B cell (primary cell): ENCODE measurements at regions not wholly inside any gene's neighbourhood (a gene's known extent, or its start where the extent isn't known, plus 50 kb on each side); places are given as distances from the start of the nearest gene placed in this dataset.

Experiments
- ATAC-seq: fragments of 200-7000 bp; cut with Tn5 transposase; one replicate; pipeline ENCODE4 v1.10.0; 2021; ENCODE audit warnings: low read depth, mild to moderate bottlenecking, moderate number of reproducible peaks, moderate library complexity
- CTCF ChIA-PET: fragments of 350-600 bp; sonication (Branson Sonifier 250); formaldehyde crosslinking; loops from one replicate; lab custom pipeline; 2021; ENCODE audit warnings: antibody characterized with exemption, inconsistent platforms; lab: Charles Lee
- POLR2A ChIA-PET: fragments of 350-600 bp; sonication (Branson Sonifier 250); formaldehyde crosslinking; loops from one replicate; lab custom pipeline; 2021; ENCODE audit warnings: antibody characterized with exemption; lab: Charles Lee
- DNase-seq: peaks from one replicate; pipeline ENCODE4 v3.0.0; 2013
- H2AFZ ChIP-seq: 2 replicates; pipeline ENCODE4 v1.6.1; 2012; ENCODE audit warnings: mild to moderate bottlenecking, low read depth, low read length; ENCODE audit not compliant: insufficient read depth, poor library complexity, severe bottlenecking
- H3K27ac ChIP-seq, 2 donors: 1 replicate in 1 of 2; 2 replicates in 1 of 2; pipeline ENCODE4 v1.5.1; 2012 to 2013; ENCODE audit warnings: low read length in 2 of 2, mild to moderate bottlenecking in 2 of 2, moderate library complexity in 1 of 2
- H3K27me3 ChIP-seq, 4 experiments: fragments of 200-600 bp in 1 of 4; sonication (generic) in 1 of 4; replicated peaks in 1 of 4; 1 replicate in 2 of 4; 2 replicates in 2 of 4; pipeline versions ENCODE4 v1.6.1 to v1.7.0; 2013 to 2016; ENCODE audit warnings: low read length in 3 of 4, mild to moderate bottlenecking in 2 of 4, mixed read lengths in 1 of 4, moderate library complexity in 1 of 4; ENCODE audit not compliant: insufficient read depth in 4 of 4, control insufficient read depth in 3 of 4; ENCODE audit errors: control extremely low read depth in 1 of 4
- H3K36me3 ChIP-seq, 2 experiments: replicated peaks in 1 of 2; 1 replicate in 1 of 2; 2 replicates in 1 of 2; pipeline versions ENCODE4 v1.6.1 to v1.7.1; 2013; ENCODE audit warnings: low read length in 1 of 2; ENCODE audit not compliant: insufficient read depth in 2 of 2, control insufficient read depth in 1 of 2; ENCODE audit errors: control extremely low read depth in 1 of 2, extremely low read depth in 1 of 2
- H3K4me1 ChIP-seq, 2 donors: fragments of 200-600 bp in 1 of 2; sonication (generic) in 1 of 2; 1 replicate in 1 of 2; 2 replicates in 1 of 2; pipeline versions ENCODE4 v1.5.1 to v1.6.1; 2013 to 2017; ENCODE audit warnings: low read length in 2 of 2; ENCODE audit not compliant: control insufficient read depth in 2 of 2, insufficient read depth in 2 of 2
- H3K4me2 ChIP-seq: replicated peaks from 2 replicates; pipeline ENCODE3; 2012; ENCODE audit warnings: mild to moderate bottlenecking, low read depth, low read length; ENCODE audit not compliant: poor library complexity, severe bottlenecking
- H3K4me3 ChIP-seq, 5 experiments: fragments of 200-600 bp in 1 of 5; sonication (generic) in 1 of 5; 1 replicate in 3 of 5; 2 replicates in 2 of 5; pipeline versions ENCODE4 v1.5.1 to v1.7.0; 2011 to 2016; ENCODE audit warnings: low read length in 4 of 5, mild to moderate bottlenecking in 4 of 5, low read depth in 2 of 5, control low read depth in 1 of 5, moderate library complexity in 1 of 5; ENCODE audit not compliant: insufficient read depth in 1 of 5; ENCODE audit errors: control extremely low read depth in 1 of 5, extremely low read depth in 1 of 5
- H3K79me2 ChIP-seq: fragments of 200-600 bp; sonication (generic); one replicate; pipeline ENCODE4 v1.6.0; 2016; ENCODE audit warnings: low read length; ENCODE audit not compliant: control insufficient read depth, insufficient read depth
- H3K9ac ChIP-seq: fragments of 200-600 bp; sonication (generic); 2 replicates; pipeline ENCODE4 v1.6.1; 2017; ENCODE audit warnings: mild to moderate bottlenecking, low read length, moderate library complexity
- H3K9me3 ChIP-seq, 3 donors: one replicate each; pipeline versions ENCODE4 v1.6.1 to v1.7.1; 2013; ENCODE audit warnings: low read length in 2 of 3; ENCODE audit not compliant: control insufficient read depth in 2 of 3, insufficient read depth in 1 of 3; ENCODE audit errors: control extremely low read depth in 1 of 3
- H4K20me1 ChIP-seq: 2 replicates; pipeline ENCODE4 v1.6.0; 2012; ENCODE audit warnings: mild to moderate bottlenecking, low read length; ENCODE audit not compliant: insufficient read depth, control insufficient read depth, poor library complexity, severe bottlenecking
- H3K27ac Mint-ChIP-seq: one replicate; pipeline ENCODE4 v1.8.0; 2021; ENCODE audit warnings: mixed read lengths
- H3K27me3 Mint-ChIP-seq: one replicate; pipeline ENCODE4 v1.8.0; 2021; ENCODE audit warnings: mixed read lengths
- H3K4me1 Mint-ChIP-seq: one replicate; pipeline ENCODE4 v1.8.0; 2021; ENCODE audit warnings: mixed read lengths
- H3K4me3 Mint-ChIP-seq: one replicate; pipeline ENCODE4 v1.8.0; 2021; ENCODE audit warnings: mixed read lengths
- H3K9me3 Mint-ChIP-seq: one replicate; pipeline ENCODE4 v1.8.0; 2022; ENCODE audit warnings: mixed read lengths; ENCODE audit not compliant: insufficient read depth
- CTCF ChIP-seq: fragments of 200-600 bp; IDR thresholded peaks from one replicate; pipeline ENCODE4 v1.8.0; 2022; ENCODE audit warnings: antibody characterized with exemption, mild to moderate bottlenecking
- EZH2 ChIP-seq: IDR thresholded peaks from 2 replicates; pipeline ENCODE4 v1.6.1; 2012; ENCODE audit warnings: borderline replicate concordance, low read depth, mild to moderate bottlenecking, moderate library complexity, low read length; ENCODE audit not compliant: insufficient read depth, poor library complexity, severe bottlenecking
- WGBS: methylation state at CpG from one replicate; pipeline ENCODE4 v1.1.5; 2013; ENCODE audit warnings: missing lambda C conversion rate; ENCODE audit not compliant: insufficient coverage; 5-methylcytosine and 5-hydroxymethylcytosine counted together
- intact Hi-C: fragments of 100-400 bp; cut with micrococcal nuclease; formaldehyde crosslinking; loops from one replicate; pipeline ENCODE4 v1.10.0; 2022

- no peak for ATAC-seq
- no peaks in the 10 kb centered on the region for H3K79me2 ChIP-seq
- H3K9me3 Mint-ChIP-seq = no peaks in the 10 kb centered on the region
- peaks cover 0 to 15% (median 3%) of the 10 kb centered on the region in 4 experiments for H3K27me3 ChIP-seq
- no peak overlapping the region for H3K9ac ChIP-seq
- H3K4me1 Mint-ChIP-seq = peaks cover 3% of the 10 kb centered on the region
- H3K4me3 ChIP-seq = no peak overlapping the region
- TF ChIP-seq CTCF (no peak), EZH2 (no peak)
- no peak overlapping the region for H2AFZ ChIP-seq
- H4K20me1 ChIP-seq = no peaks in the 10 kb centered on the region
- no peak overlapping the region for H3K27ac Mint-ChIP-seq
- peaks cover 0 to 13% (median 0%) of the 10 kb centered on the region in 3 donors for H3K9me3 ChIP-seq
- WGBS = no CpG with 5 or more reads among the region's 4 CpGs
- no peak overlapping the region for H3K27ac ChIP-seq
- intact Hi-C loops = no loop called here
- peaks cover 42% of the 10 kb centered on the region for H3K27me3 Mint-ChIP-seq
- H3K36me3 ChIP-seq = no peaks in the 10 kb centered on the region
- CTCF ChIA-PET = interaction anchor here (0.6 to 0.9 kb wide), 2 partner anchors 23 to 892 kb away, joined by 3 to 6 read pairs; no protein-coding TSS in a partner anchor
- no peak overlapping the region for H3K4me2 ChIP-seq
- H3K4me1 ChIP-seq = no peaks in the 10 kb centered on the region
- POLR2A ChIA-PET = no interaction called here
- DNase-seq = no peak
- H3K4me3 Mint-ChIP-seq = no peak overlapping the region
These were observed 59.9 kb upstream of the CACNA1E start for GRCh38 chr1:181423301-181423918.

- Histone ChIP-seq H3K27ac (no peak overlapping the region), H3K27me3 (peaks cover 0 to 15% (median 3%) of the 10 kb centered on the region in 4 experiments), H3K4me2 (no peak overlapping the region), H3K79me2 (no peaks in the 10 kb centered on the region), H3K9ac (no peak overlapping the region), H3K4me3 (no peak overlapping the region), H3K9me3 (peaks cover 0 to 13% (median 0%) of the 10 kb centered on the region in 3 donors), H2AFZ (no peak overlapping the region), H3K36me3 (no peaks in the 10 kb centered on the region), H4K20me1 (no peaks in the 10 kb centered on the region), H3K4me1 (no peaks in the 10 kb centered on the region)
- Mint-ChIP-seq H3K27ac (no peak overlapping the region), H3K4me3 (no peak overlapping the region), H3K4me1 (peaks cover 3% of the 10 kb centered on the region), H3K27me3 (peaks cover 51% of the 10 kb centered on the region), H3K9me3 (no peaks in the 10 kb centered on the region)
- TF ChIP-seq EZH2 = no peak
- TF ChIP-seq CTCF = peak; percentile 78
- DNase-seq (peak; percentile 47), ATAC-seq (peak; percentile 54)
- intact Hi-C loops = loop anchor here (5.0 kb wide), 1 partner anchor 908 kb away; no protein-coding TSS in a partner anchor
- 48% methylated on average over 6 of the region's 16 CpGs for WGBS
- POLR2A ChIA-PET = no interaction called here
- CTCF ChIA-PET = interaction anchor here (1.0 to 1.7 kb wide), 3 partner anchors 8 to 11 kb away, joined by 4 to 8 read pairs (median 7); no protein-coding TSS in a partner anchor
These were observed 58.4 kb upstream of the CACNA1E start for GRCh38 chr1:181424786-181425403.
